Activated naive CD8-positive, alpha-beta T cell treated with anti-CD3 and anti-CD28 coated beads for 36 hours (primary cell): ENCODE measurements at regions not wholly inside any gene's neighbourhood (a gene's known extent, or its start where the extent isn't known, plus 50 kb on each side); places are given as distances from the start of the nearest gene placed in this dataset.

Experiments
- DNase-seq: peaks from one replicate; pipeline ENCODE4 v3.0.0; 2021
- H3K27ac Mint-ChIP-seq: one replicate; pipeline ENCODE4 v1.8.0; 2022; ENCODE audit warnings: mild to moderate bottlenecking, moderate library complexity, mixed read lengths
- H3K27me3 Mint-ChIP-seq: one replicate; pipeline ENCODE4 v1.8.0; 2022; ENCODE audit warnings: mild to moderate bottlenecking, mixed read lengths
- H3K36me3 Mint-ChIP-seq: one replicate; pipeline ENCODE4 v1.8.0; 2021; ENCODE audit warnings: mild to moderate bottlenecking, mixed read lengths
- H3K4me1 Mint-ChIP-seq: one replicate; pipeline ENCODE4 v1.8.0; 2021; ENCODE audit warnings: mixed read lengths
- H3K4me3 Mint-ChIP-seq: one replicate; pipeline ENCODE4 v1.8.0; 2022; ENCODE audit warnings: mild to moderate bottlenecking, moderate library complexity, mixed read lengths
- H3K9me3 Mint-ChIP-seq: one replicate; pipeline ENCODE4 v1.8.0; 2022; ENCODE audit warnings: mixed read lengths

GRCh38 chr2:153110486-153110885, 368.1 kb downstream of the RPRM start:
- H3K36me3 Mint-ChIP-seq: no peaks in the 10 kb centered on the region
- H3K4me1 Mint-ChIP-seq: peaks cover 2% of the 10 kb centered on the region
- H3K9me3 Mint-ChIP-seq: no peaks in the 10 kb centered on the region
- no peak for DNase-seq
- H3K27ac Mint-ChIP-seq: no peak overlapping the region
- H3K27me3 Mint-ChIP-seq: no peaks in the 10 kb centered on the region
- H3K4me3 Mint-ChIP-seq: no peak overlapping the region

DNA sequence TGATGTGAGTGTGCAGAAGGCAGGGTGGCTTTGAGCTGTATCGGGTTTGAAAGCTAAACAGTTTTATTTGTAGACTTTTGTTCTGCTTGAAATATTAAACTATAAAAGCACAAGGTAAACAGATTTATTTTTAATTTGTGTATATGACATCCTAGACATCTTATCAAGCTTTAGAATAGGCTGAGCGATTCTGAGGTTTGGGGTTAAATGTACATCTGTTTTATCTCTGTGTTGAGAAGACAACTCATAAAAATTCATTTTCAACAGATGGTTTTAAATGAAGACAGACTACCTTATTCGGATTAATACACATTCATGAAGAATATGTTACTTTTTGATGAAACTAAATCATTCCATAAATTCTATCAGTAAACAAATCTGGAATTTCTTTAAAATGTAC, 368.8 kb downstream of the RPRM start:
- Mint-ChIP-seq H3K27me3 (no peaks in the 10 kb centered on the region), H3K9me3 (no peaks in the 10 kb centered on the region), H3K27ac (no peak overlapping the region), H3K4me3 (no peak overlapping the region), H3K4me1 (peaks cover 2% of the 10 kb centered on the region), H3K36me3 (no peaks in the 10 kb centered on the region)
- DNase-seq: no peak

- Mint-ChIP-seq H3K4me3 (no peak overlapping the region), H3K27me3 (no peaks in the 10 kb centered on the region), H3K4me1 (peaks cover 2% of the 10 kb centered on the region), H3K36me3 (no peaks in the 10 kb centered on the region), H3K9me3 (no peaks in the 10 kb centered on the region), H3K27ac (no peak overlapping the region)
- no peak for DNase-seq
Observed at GRCh38 chr2:153106802-153107477, 371.6 kb downstream of the RPRM start.

DNA sequence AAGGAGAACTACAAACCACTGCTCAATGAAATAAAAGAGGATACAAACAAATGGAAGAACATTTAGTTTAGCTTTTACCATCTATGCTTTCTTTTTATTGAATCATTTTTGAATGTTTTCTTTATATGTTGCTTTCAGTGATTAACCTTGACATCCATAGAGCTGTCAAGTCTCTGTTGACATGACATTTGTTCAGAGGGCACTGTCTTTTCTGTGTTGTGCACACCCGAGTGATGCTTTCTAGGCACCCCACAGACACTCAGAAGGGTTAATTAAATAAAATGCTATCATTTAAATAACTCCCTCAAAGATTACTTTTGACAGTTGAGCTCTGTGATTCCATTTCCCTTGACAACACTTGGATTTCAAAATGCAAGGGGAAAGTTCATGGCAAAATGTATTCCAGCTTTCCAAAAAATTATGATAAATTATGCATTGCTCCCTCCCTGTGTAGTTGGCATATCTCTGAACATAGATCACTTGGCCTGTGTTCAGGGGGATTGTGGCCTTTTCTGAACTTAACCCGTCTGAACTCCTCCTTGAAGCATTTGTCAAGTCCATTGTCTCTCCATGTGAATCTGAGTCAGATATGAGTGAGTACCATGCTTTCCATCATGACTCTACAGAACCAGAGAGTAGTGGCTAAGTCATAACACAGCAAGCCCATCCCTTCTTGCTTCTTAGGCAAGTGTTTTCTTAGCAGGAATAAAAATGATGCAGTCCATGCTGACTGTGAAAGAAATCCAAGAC, 372.6 kb downstream of the RPRM start:
- Mint-ChIP-seq H3K27ac (no peak overlapping the region), H3K36me3 (no peaks in the 10 kb centered on the region), H3K27me3 (no peaks in the 10 kb centered on the region), H3K4me3 (no peak overlapping the region), H3K4me1 (peaks cover 2% of the 10 kb centered on the region), H3K9me3 (no peaks in the 10 kb centered on the region)
- no peak for DNase-seq

- H3K9me3 Mint-ChIP-seq: no peaks in the 10 kb centered on the region
- peaks cover 2% of the 10 kb centered on the region for H3K36me3 Mint-ChIP-seq
- no peak overlapping the region for H3K4me3 Mint-ChIP-seq
- no peak overlapping the region for H3K27ac Mint-ChIP-seq
- H3K27me3 Mint-ChIP-seq: no peaks in the 10 kb centered on the region
- DNase-seq: no peak
- no peaks in the 10 kb centered on the region for H3K4me1 Mint-ChIP-seq
Observed at GRCh38 chr2:153101187-153101586, 377.4 kb downstream of the RPRM start.

DNA sequence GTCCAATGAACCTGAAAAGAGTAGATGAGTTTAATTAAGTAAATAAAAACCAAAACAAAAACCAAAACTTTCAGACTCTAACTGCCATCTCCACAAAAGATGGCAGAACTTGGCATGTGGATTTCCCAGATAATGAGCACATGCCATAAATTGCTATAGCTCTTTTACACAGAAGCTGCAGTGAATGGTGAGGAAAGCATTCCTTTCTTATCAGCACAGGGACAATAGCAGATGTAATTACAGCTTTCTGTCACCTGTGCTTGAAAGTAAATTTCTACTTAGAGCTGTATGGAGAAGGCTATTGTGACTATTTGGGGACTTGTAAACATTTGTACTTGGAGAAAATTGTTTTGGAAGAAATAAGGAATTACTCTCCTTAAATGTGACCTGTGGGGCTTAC, 378.4 kb downstream of the RPRM start:
- no peaks in the 10 kb centered on the region for H3K27me3 Mint-ChIP-seq
- peaks cover 2% of the 10 kb centered on the region for H3K36me3 Mint-ChIP-seq

DNA sequence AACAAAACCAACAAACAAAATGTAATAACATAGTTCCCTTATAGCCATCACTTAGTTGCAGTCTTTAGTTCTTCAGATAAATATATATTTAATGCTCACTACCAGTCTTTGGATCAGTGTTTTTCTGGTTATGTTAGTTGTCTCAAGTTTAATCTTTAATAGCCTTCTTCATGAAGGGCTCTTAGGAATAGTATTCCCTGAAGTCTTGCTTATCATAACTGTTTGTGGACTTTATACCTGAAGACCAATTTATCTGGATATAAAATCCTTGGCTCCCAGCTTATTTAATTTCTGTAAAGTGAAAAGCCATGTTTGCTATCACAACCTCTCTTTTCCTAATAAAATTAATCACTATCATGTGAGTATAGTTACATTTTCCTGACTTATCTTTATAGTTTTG, 379.7 kb downstream of the ARL6IP6 start:
- H3K27me3 Mint-ChIP-seq: no peaks in the 10 kb centered on the region
- peaks cover 2% of the 10 kb centered on the region for H3K36me3 Mint-ChIP-seq
- DNase-seq: no peak
- no peaks in the 10 kb centered on the region for H3K9me3 Mint-ChIP-seq
- no peak overlapping the region for H3K4me3 Mint-ChIP-seq
- no peak overlapping the region for H3K27ac Mint-ChIP-seq
- no peaks in the 10 kb centered on the region for H3K4me1 Mint-ChIP-seq

More for the DNA sequence above, 378.4 kb downstream of the RPRM start:
- H3K4me3 Mint-ChIP-seq: no peak overlapping the region
- no peak overlapping the region for H3K27ac Mint-ChIP-seq
- DNase-seq: no peak
- H3K9me3 Mint-ChIP-seq: no peaks in the 10 kb centered on the region
- H3K4me1 Mint-ChIP-seq: no peaks in the 10 kb centered on the region

- DNase-seq: no peak
- no peak overlapping the region for H3K27ac Mint-ChIP-seq
- no peak overlapping the region for H3K4me3 Mint-ChIP-seq
- H3K4me1 Mint-ChIP-seq: no peaks in the 10 kb centered on the region
- H3K9me3 Mint-ChIP-seq: no peaks in the 10 kb centered on the region
- H3K36me3 Mint-ChIP-seq: peaks cover 2% of the 10 kb centered on the region
- H3K27me3 Mint-ChIP-seq: no peaks in the 10 kb centered on the region
Observed at GRCh38 chr2:153096272-153096671, 377.9 kb downstream of the ARL6IP6 start.

- no peak for DNase-seq
- no peak overlapping the region for H3K27ac Mint-ChIP-seq
- H3K27me3 Mint-ChIP-seq: no peaks in the 10 kb centered on the region
- no peaks in the 10 kb centered on the region for H3K36me3 Mint-ChIP-seq
- H3K4me1 Mint-ChIP-seq: no peaks in the 10 kb centered on the region
- peaks cover 4% of the 10 kb centered on the region for H3K9me3 Mint-ChIP-seq
- no peak overlapping the region for H3K4me3 Mint-ChIP-seq
Observed at GRCh38 chr2:153091344-153091743, 372.9 kb downstream of the ARL6IP6 start.

- H3K36me3 Mint-ChIP-seq: no peaks in the 10 kb centered on the region
- H3K4me3 Mint-ChIP-seq: no peak overlapping the region
- H3K4me1 Mint-ChIP-seq: no peaks in the 10 kb centered on the region
- H3K27ac Mint-ChIP-seq: no peak overlapping the region
- no peaks in the 10 kb centered on the region for H3K9me3 Mint-ChIP-seq
- peaks cover 7% of the 10 kb centered on the region for H3K27me3 Mint-ChIP-seq
- DNase-seq: no peak
Observed at GRCh38 chr2:153079315-153079714, 360.9 kb downstream of the ARL6IP6 start.

DNA sequence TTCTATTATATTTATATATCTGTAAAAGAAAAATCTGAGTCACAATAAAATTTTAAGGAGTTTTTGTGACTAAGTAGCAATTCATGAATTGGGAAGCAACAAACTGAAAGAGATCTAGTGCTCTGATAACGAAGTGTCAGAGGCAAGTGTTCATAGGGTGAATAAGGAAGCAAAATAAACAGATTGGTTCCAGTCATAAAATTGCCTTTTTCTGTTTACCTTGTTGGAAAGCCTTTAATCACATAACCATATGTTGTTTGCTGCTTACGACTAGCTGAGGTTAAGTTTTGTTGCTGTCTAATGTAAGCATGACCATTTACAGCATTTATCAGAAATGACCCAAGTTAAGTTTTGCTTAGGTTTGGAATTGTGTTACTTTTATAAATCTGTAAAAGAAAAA, 358.9 kb downstream of the ARL6IP6 start:
- H3K36me3 Mint-ChIP-seq: no peaks in the 10 kb centered on the region
- no peak overlapping the region for H3K4me3 Mint-ChIP-seq
- H3K27me3 Mint-ChIP-seq: no peaks in the 10 kb centered on the region
- no peak for DNase-seq
- no peak overlapping the region for H3K27ac Mint-ChIP-seq
- no peaks in the 10 kb centered on the region for H3K9me3 Mint-ChIP-seq
- no peaks in the 10 kb centered on the region for H3K4me1 Mint-ChIP-seq

DNA sequence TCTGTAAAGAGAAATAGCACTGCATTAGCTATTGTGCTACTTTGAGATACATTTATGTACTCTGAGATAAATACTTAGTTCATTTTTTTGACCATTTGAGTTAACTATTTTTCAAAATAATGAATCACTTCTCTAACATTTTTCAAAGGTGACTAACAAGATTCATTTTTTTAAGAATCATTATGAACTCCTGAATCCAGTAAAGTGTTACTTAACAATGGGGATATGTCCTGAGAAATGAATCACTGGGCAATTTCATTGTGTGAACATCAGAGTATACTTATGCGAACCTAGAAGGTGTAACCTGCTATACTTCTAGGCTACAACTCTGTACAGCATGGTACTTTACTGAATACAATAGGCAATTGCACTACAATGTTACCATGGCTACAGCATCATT, 355.8 kb downstream of the ARL6IP6 start:
- no peak overlapping the region for H3K4me3 Mint-ChIP-seq

DNA sequence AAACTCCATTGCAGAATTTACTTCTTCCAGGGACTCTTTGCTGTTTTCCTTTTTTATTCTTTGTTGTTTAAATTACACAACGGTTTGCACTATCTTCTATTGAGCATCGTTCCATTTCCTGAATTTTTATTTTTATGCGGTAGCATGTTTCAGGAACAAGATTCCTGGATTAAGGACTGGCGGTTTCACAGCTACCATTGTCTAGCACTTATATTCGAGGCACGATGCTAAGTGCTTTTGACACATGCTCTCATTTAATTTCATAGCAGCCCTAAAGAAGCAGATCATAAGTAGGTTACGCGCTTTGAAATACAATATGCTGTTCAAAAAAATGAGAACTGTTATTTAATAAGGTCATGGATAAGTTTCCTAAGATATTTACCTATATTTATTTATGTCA, 354.4 kb downstream of the ARL6IP6 start:
- Mint-ChIP-seq H3K9me3 (no peaks in the 10 kb centered on the region), H3K4me1 (no peaks in the 10 kb centered on the region), H3K27ac (no peak overlapping the region), H3K27me3 (no peaks in the 10 kb centered on the region), H3K36me3 (no peaks in the 10 kb centered on the region), H3K4me3 (no peak overlapping the region)
- DNase-seq: no peak

More for the DNA sequence above, 355.8 kb downstream of the ARL6IP6 start:
- no peak overlapping the region for H3K27ac Mint-ChIP-seq
- H3K36me3 Mint-ChIP-seq: no peaks in the 10 kb centered on the region
- DNase-seq: no peak
- H3K4me1 Mint-ChIP-seq: no peaks in the 10 kb centered on the region
- no peaks in the 10 kb centered on the region for H3K9me3 Mint-ChIP-seq
- no peaks in the 10 kb centered on the region for H3K27me3 Mint-ChIP-seq

DNA sequence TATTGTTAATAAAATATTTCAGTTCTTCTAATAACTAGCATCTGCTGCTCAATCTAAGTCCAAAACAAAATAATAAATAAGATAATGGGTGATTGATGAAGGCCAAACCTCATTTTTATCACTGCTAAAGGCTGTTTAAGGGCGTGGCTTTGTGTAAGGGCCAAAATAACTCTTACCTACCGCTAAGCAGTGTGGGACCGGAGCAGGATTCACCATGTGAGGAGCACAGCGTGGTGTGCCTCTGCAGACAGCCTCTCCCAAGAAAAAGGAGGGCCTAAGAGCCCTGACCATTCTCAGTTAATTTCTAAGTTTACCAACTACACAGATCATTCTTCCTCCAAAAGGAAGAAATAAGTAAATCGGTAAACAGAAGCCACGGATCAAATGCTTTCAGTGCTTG, 353.7 kb downstream of the ARL6IP6 start:
- Mint-ChIP-seq H3K4me1 (no peaks in the 10 kb centered on the region), H3K27ac (no peak overlapping the region), H3K27me3 (no peaks in the 10 kb centered on the region), H3K36me3 (no peaks in the 10 kb centered on the region), H3K4me3 (no peak overlapping the region), H3K9me3 (no peaks in the 10 kb centered on the region)
- no peak for DNase-seq

GRCh38 chr2:153071090-153071489, 352.7 kb downstream of the ARL6IP6 start:
- no peak overlapping the region for H3K4me3 Mint-ChIP-seq
- H3K27me3 Mint-ChIP-seq: no peaks in the 10 kb centered on the region
- H3K36me3 Mint-ChIP-seq: no peaks in the 10 kb centered on the region
- H3K27ac Mint-ChIP-seq: no peak overlapping the region
- H3K4me1 Mint-ChIP-seq: no peaks in the 10 kb centered on the region
- no peaks in the 10 kb centered on the region for H3K9me3 Mint-ChIP-seq
- DNase-seq: no peak

DNA sequence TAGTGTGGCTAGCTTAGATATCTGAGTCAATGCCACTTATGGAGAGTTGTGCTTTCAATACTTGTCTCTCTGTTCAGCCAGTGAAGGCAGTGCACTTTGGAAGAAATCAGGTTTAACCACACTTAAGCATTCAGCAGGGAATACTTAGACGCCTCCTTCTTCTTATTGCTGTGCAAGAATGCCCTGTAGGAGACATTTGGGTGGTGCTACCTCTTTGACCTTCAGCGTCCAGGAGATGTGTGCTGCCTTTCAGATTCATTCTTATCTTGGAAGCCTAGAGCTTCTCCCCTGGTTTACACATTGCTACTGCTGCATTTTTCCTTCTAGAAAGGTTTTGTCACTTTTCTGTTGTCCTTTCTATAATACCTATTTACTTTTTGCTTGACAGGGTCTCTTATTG, 350.5 kb downstream of the ARL6IP6 start:
- Mint-ChIP-seq H3K27ac (no peak overlapping the region), H3K27me3 (no peaks in the 10 kb centered on the region), H3K4me1 (no peaks in the 10 kb centered on the region), H3K36me3 (no peaks in the 10 kb centered on the region), H3K9me3 (no peaks in the 10 kb centered on the region), H3K4me3 (no peak overlapping the region)
- DNase-seq: no peak
